PC-3 (cell line): ENCODE measurements at regions not wholly inside any gene's neighbourhood (a gene's known extent, or its start where the extent isn't known, plus 50 kb on each side); places are given as distances from the start of the nearest gene placed in this dataset.

Experiments used
- CTCF ChIP-seq: fragments of 300-600 bp; sonication (generic); conservative IDR thresholded peaks from 2 replicates; pipeline ENCODE4 v1.5.1; 2017; ENCODE audit warnings: antibody characterized with exemption, low read depth, mild to moderate bottlenecking, low read length
- EZH2 ChIP-seq: fragments of 300-600 bp; sonication (generic); IDR thresholded peaks from one replicate; pipeline ENCODE4 v1.6.1; 2017; ENCODE audit warnings: antibody characterized with exemption, mild to moderate bottlenecking, low read length; ENCODE audit not compliant: unreplicated experiment

- no peak for TF ChIP-seq CTCF
- no peak for TF ChIP-seq EZH2
Observed at GRCh38 chr10:36764823-36765222, 360.6 kb upstream of the ANKRD30A start.
